ENCODE measurements at regions not wholly inside any gene's neighbourhood (a gene's known extent, or its start where the extent isn't known, plus 50 kb on each side); places are given as distances from the start of the nearest gene placed in this dataset.

- DNase-seq = no peak
Measured at GRCh38 chr10:91335147-91335546, 75.0 kb upstream of the HECTD2 start.

DNA sequence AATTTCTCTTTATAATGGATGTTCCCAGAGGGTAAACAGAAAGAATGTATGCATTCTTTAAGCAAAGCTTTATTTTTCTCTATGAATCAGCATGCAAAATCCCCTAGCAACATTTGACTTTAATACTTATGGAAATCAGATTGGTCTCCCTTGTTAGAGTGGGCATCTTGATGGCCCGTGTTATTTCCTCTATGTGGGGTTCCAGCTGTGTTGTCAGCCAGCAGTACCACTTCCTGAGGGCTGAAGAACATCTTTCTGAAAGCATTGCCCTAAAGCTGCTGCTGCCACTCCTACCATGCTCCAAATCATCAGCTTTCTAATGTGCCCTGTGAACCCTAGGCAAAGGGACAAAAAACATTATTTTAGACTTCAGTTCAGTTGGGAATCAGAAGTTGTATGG is 70.4 kb upstream of the HECTD2 start:
- DNase-seq = no peak

GRCh38 chr10:91340613-91341362 is 69.4 kb upstream of the HECTD2 start:
- DNase-seq = peak in 1 of 2 donors; percentile 33

GRCh38 chr10:91341686-91342085 is 68.5 kb upstream of the HECTD2 start:
- DNase-seq = no peak

DNA sequence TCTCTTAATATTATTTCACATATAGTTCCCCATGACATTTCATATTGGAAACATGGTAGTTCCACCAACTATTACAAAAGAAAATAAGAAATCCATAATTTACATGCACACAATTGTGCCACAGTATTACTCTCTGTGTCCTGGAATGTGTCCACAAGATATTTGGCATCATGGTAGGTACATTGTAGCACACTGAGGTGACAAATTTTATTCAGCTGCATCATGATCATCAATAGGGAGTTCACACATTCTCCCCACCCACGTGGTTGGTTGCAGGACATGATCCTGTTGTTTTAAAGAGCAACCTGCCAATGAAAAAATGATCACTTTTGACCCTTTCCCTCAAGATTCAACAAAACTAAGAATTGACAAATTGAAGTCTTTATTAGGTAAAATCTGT is 67.1 kb upstream of the HECTD2 start:
- DNase-seq = no peak

- DNase-seq = no peak
Measured at GRCh38 chr10:91344117-91344856, 65.9 kb upstream of the HECTD2 start.

DNA sequence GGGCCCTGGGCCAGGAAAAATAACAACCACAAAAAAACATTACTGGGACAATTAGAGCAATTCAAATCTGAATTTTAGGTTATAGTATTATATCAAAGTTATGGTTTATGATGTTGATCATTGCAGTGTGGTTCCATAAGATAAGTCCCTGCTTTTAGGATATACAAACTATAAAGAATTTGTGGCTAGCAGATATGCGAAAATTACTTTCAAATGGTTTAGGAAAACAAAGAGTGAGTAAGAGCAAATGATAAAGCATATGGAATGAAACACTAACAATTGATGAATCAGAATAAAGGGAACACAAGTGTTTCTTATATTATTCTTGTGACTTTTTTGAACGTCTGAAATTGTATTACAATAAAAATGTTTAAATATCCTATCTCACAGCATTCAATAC is 64.4 kb upstream of the HECTD2 start:
- no peak for DNase-seq

DNA sequence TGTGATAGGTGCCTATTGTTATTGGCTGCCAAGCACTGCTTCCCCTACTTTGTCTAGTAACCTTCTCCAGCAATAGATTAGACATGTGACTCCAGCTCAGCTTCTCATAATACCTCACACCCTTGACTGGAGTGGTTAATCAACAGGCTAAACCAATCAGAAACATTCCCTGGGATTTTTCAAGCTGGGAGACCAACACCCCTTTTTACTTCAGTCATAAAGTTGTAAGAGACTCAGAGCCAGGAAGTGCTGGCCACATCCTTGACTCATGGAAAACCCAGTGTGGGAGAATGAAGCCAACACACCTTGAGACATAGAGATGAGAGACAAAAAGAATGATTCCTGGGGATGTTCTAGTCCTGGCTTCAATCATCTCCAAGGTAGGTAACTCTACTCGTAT is 62.6 kb upstream of the HECTD2 start:
- DNase-seq = no peak

- DNase-seq = peak in 1 of 2 donors; percentile 5
Measured at GRCh38 chr10:91349381-91349780, 60.8 kb upstream of the HECTD2 start.

DNA sequence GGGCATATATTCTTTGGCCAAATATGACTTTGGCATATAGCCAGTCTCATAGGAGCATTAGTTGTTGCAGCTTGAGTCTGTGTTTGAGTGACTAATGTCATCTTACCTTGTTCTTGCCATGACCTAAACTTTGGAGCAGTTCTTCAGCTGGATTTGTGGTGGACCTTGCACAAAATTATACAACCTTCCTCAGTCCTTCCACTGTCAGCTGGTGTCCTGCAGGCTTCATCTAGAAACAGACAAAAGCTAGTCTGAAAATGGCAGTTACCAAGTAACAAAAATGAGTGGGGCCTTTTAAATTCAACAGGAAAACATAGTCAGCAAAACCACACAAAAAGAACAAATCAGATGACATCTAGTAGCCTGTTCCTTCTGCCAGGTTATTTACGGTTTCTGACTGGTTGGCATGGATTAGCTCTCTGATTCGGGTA is 59.5 kb upstream of the HECTD2 start:
- DNase-seq = no peak

DNA sequence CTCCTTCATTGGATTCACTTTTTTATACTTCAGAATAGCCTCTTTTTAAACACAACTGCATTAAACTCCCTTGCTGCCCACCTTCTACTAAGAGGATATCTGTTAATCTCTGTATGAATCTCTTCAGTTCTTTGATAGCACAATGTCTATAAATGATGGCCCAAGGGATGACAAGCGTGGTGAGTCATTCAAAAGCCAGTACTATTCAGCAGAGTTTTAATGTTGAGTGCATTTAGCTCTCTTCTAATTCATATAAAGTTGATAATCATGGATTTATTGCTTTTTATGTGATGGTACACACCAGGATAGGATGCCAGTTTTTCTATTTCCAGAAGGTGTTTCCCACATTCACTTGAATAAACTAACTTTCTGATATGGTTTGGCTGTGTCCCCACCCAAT is 57.4 kb upstream of the HECTD2 start:
- DNase-seq = no peak

DNA sequence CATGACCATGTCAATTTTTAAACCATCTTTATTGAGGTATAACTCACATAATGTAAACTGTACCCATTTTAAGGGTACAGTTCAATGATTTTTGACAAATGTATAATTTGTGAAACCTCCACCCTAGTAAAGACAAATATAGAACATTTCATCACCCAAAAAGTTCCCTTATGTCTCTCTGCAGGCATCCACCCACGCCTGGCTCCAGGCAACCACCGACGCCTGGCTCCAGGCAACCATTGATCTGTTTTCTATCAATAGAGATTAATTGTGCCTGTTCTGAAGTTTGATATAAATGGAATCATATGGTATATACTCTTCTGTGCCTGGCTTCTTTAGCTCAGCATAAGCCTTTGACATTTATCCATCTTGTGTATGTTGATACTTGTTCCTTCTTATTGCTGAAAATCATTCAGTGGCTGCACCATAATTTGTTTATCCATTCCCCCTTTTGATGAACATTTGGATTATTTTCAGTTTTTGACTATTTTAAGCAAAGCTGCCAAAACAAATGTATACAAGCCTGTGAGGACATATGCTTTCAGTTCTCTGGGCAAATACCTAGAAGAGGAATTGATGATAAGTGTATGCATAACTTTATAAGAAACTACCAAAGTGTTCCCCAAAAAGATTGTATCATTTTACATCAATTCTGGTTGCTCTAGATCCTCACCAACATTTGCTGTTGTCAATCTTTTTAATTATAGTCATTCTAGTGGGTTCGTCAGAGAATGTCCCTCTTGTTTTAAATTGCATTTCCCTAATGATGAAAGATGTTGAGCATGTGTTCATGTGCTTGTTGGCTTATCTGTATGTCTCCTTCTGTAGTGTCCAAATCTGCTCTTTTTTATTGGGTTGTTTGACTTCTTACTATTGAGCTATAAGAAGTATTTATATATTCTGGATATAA is 55.7 kb upstream of the HECTD2 start:
- DNase-seq = no peak

- no peak for DNase-seq
Measured at GRCh38 chr10:91355998-91356397, 54.1 kb upstream of the HECTD2 start.

DNA sequence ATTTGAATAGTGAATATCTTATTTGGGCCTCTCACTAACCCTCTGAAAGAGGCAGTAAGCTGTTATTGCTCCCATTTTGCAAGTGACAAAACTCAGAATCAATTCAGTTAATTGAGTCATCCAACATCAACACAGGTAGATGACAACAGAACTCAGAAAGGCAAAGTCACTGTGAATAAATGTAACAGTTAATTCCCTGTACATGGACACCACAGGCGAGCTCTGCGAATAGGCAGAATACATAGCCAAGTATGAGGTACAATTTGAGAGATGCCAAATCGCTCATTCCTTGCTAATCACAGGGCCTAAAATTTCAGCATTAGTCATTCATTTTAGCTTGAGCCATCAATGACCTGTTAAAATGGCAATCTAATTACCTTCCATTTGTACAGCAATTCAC is 52.6 kb upstream of the HECTD2 start:
- DNase-seq = no peak

Data from hippocampal formation (tissue), 2 donors.